ENCODE measurements at regions not wholly inside any gene's neighbourhood (a gene's known extent, or its start where the extent isn't known, plus 50 kb on each side); places are given as distances from the start of the nearest gene placed in this dataset.

GRCh38 chr10:1788401-1788800 is 51.1 kb upstream of the ADARB2 start:
- DNase-seq (ENCODE audit: low read depth): no peak

Data from stromal cell of bone marrow (primary cell).